NCI-H69 (cell line): ENCODE measurements at regions not wholly inside any gene's neighbourhood (a gene's known extent, or its start where the extent isn't known, plus 50 kb on each side); places are given as distances from the start of the nearest gene placed in this dataset.

ENCODE experiments used
- DNase-seq: peaks from one replicate; lab custom pipeline; 2025; lab: John Stamatoyannopoulos, UW

- DNase-seq = no peak
Observed at GRCh38 chr6:155614606-155615005, 159.0 kb upstream of the NOX3 start.

DNA sequence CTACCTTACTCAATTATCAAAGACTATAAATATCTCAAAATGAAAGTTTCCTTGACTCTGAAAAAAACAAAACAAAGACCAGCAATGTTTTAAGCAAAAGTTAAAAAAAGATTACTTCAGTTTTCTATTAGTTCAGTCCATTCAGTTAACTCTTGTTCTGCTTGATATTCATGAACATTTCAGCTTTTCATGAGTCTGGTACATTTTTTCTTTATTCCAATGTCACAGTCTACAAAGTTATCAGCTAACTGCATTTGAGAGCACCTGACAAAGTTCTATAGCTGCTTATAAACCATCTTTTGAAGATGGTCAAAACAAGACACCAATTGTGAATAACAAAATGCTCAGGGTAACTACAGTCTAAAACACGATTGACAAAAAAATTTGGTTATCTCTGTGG, 156.1 kb upstream of the NOX3 start:
- DNase-seq = no peak

- DNase-seq = no peak
Observed at GRCh38 chr6:155604991-155605390, 149.4 kb upstream of the NOX3 start.

DNA sequence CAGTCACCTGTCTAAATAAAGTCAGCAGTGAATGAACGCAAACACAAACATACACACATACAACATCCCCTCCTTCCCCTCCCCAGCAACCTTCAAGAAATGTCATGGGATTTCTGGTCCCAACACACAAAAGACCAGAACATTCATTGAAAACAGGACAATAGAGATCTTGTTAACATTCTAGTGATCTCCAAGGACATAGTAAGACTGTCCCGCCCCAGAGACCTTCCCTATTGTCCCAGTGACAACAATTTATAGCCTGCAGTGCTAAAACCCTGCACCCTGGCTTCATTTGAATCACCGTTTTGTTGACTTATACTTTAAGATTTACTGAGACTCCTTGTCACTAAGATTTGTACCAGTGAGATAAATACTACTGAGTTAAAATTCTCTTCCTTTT, 143.9 kb upstream of the NOX3 start:
- DNase-seq = peak; percentile 84

DNA sequence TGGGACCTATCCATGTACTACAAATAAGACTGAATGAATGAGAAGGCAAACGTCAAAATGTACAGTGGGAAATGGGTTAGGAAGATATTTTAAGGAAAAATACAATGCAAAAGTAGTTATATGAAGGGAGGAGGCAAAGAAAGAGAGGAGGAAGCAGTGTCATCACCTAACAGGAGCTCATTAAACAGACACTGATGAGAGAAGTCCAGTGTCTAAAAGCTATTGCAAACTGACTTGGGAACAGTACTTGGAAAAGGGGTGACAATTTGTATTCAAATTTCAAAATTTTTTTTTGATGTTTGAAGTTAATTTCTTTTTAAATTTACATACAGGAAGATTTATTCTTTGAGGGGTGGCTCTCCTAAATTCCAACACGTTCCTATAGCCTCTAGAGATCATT, 143.5 kb upstream of the NOX3 start:
- DNase-seq = no peak

DNA sequence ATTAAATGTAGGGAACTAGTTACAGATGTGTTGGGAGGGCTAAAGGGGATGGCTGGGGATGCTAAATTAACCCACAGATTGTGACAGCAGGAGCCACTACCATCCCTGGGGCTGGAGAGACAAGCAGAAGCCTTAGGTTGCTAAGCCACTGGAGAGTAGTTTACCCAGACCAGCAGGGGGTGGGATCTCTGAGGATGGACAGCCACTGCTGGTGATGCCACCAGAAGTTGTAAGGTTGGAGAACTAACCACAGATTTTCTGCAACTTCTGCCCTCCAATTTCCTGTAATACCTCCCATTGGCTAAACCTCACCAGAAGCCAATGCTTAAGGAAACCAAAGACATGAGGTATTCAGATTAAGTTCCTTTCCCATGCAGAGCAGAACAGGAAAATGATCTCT, 139.6 kb upstream of the NOX3 start:
- peak; percentile 59 for DNase-seq

DNA sequence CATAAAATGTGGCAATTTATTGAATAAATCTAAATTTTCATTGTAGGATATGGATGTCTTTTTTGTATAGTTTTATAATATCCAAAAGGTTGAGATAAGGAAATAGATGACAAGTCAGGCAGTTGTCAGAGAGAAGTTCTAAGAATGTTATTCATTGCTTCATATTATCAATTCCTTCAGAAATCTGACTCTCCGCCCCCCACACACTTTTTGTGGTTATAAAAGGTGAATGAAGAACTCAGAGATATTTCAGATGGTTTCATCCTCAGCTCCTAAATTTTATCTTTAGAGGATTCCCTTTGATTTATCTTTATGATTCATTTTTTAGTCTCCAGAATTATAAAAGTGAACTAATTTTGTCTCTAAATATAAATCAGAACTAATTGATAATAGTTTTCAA, 136.1 kb upstream of the NOX3 start:
- DNase-seq = no peak

- DNase-seq = no peak
Observed at GRCh38 chr6:155589190-155589589, 133.6 kb upstream of the NOX3 start.

DNA sequence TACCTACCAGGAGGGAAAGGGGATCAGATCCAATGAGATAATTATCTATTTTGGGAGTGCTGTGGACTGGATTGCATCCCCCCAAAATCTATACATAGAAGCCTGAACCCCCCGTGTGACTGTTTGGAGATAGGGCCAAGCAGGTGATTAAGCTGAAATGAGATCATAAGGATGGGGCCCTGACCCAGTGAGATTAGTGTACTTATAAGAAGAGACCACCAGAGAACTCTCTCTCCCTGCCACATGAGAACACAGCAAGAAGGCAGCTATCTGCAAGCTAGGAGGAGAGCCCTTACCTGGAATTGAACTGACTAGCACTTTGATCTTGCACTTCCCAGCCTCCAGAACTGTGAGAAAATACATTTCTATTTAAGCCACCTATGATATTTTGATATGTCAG, 132.2 kb upstream of the NOX3 start:
- no peak for DNase-seq

- DNase-seq = no peak
Observed at GRCh38 chr6:155586090-155586489, 130.5 kb upstream of the NOX3 start.

GRCh38 chr6:155584006-155584405, 128.4 kb upstream of the NOX3 start:
- no peak for DNase-seq

DNA sequence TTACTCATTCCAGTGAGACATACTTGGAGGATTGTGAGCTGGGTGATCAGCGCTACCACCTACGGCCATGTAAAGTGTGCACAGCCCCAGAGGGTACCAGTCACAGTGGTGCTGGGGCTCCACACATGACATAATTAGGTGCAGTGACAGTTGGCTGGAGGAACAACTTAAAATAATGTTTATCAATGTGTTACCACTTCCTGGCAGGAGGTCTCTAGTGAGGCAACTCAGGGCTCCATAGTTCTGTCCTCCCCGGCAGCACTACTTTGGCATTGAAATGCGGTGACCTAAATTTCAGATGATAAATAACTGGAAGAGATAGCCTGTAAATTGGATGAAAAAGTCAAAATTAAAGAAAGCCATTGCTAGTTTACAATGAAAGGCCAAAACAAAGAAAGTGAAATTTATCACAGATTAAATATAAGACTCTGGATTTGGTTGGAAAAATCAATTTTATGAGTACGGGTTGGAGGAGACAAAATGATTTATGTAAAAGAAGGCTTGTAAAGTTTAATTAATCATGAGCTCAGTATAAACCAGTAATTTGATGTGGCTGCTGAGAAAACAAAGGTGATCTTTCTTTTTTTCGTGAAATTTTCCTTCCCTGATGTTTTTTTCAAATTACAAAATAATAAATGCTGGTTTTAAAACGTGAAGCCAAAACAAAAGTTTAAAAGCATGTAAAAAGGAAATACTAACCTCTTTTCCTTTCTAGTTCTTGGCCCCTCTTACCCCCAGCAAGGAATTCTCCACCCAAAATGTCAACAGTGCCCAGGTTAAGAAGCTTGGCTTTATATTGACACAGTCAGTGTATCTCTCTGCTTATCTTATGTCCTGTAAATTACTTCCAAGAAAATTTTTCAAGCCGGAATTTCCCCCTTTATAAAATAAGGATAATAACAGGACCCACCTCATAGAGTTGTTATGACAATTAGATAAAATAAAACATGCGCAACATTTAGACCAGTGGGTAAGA, 126.7 kb upstream of the NOX3 start:
- no peak for DNase-seq

DNA sequence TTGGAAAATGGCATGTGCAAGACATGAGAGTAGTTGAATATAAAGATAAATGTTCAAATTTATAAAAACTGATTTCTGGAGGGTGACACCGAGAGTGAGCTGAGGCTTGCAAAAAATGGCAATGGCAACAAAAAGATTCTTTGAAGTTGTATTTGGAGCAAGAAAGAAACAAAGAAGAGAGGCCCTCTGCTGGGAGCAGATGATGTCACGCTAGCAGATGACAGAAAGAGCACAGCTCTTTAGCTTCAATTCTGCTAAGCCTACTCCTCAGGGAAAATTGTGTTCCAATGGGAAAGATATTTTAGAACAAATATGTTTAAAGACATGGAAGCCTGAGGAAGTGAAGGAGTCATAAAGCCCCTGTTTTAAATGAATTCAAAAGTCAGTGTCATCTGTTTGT, 125.3 kb upstream of the NOX3 start:
- no peak for DNase-seq

DNA sequence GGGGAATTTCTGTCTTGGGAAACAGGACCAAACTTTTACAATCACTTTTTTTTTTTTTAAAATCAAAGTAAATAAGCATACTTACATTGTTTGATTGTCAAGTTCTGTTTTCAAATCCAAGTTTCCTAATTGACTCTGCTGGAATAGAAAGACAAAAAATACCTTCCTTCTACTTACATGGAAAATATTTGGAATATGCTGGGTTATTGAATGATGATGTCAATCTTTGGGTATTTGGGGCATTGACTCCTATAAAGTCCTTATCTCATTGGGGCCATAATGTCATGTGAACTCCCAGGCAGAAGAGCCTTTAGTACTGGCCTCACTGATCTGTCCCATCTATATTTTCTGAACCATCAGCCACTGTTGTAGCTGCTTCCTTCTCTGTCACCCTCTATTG, 122.6 kb upstream of the NOX3 start:
- DNase-seq = no peak

DNA sequence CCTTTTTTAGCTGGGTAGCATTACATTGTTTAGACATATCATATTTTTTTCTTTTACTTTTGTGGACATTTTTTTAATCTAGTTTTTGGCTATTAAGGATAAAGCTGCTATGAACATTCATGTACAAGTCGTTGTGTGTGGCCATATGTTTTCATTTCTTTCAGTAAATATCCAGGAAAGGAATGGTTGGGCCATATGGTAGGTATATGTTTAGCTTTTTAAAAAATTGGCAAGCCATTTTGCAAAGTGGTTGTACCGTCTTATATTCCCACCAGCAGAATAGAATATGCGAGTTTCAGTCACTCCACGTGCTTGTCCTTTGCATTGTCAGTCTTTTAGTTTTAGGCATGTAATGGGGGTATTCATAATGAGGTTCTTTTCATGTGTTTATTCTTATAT, 106.3 kb upstream of the NOX3 start:
- no peak for DNase-seq

DNA sequence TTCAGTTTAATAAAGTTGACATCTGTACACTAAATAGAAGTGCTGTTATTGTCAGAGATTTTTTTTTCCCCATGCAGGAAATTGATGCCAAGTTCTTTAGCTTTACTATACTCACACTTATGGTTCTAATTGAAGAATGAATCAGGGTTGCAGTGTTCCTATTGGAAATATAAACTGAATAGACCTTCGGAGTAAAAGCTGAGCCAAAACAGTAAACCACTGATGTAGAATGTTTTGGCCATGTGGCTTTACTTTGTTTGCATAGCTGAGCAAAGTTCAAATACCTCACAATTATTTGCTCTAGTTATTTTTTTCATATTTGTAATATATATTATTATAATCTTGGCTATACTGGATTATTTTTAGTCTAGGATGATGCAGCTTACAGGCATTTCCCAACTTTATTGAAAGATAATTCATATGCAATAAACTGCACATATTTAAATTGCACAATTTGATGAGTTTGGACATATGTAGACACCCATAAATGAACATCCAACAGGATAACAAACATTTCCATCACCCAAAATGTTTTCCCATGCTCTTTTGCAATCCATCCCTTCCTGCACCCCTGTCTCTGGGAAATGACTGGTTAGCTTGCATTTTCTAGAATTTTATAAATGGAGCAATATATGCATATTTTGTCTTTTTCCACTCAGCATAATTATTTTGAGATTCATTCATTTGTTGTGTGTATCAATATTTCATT, 105.8 kb upstream of the NOX3 start:
- DNase-seq = no peak

DNA sequence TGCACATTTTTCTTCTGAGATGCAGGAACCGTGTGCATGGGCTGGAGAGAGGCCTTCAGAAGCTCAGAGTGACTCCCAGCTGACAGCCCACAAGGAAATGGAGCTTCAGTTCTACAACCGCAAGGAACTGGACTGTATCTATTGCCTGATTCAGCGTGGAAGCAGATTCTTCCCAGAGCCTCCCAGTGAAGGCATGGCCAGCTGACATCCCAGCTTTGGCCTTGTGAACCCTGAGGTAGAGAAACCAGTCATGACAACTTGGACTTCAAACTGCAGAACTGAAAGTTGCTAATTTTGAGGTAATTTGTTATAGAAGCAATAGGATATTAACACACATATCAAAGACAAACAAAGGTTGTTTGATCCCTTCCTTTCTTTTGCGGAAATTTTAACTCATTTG, 94.3 kb upstream of the NOX3 start:
- DNase-seq = no peak

DNA sequence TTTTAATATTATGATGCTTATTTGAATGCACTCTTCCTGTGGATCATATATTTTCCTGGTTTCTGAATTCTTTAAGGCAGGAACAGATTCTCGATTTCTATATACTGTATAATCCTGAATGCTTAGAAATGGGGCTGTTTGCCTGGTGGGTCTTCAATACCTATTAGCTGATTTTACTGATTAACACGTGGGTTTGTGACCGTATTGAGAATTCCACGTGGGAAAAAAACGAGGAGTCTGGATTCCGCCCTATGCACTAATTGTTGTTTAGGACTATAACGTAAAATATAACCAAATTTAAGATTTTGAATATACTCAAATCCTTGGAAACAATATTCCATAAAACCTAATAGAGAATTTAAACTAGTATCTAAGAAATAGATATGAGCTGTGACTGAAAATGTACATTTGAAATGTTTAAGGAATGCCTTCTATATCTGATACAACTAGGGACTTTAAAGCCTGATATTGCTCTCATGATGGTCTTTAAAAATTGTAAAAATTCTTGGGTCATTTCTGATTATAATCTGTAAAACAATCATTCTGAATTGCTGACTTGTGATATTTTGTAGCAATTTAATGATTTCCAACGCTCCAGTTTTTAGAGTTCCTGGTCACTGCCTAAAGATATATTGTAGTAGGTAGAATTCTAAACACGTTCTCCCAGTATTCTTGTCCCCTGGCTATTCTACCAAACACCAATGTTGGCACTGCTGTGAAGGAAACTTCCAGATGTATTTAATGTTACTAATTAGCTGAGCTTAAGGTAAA, 93.6 kb upstream of the NOX3 start:
- DNase-seq = no peak

DNA sequence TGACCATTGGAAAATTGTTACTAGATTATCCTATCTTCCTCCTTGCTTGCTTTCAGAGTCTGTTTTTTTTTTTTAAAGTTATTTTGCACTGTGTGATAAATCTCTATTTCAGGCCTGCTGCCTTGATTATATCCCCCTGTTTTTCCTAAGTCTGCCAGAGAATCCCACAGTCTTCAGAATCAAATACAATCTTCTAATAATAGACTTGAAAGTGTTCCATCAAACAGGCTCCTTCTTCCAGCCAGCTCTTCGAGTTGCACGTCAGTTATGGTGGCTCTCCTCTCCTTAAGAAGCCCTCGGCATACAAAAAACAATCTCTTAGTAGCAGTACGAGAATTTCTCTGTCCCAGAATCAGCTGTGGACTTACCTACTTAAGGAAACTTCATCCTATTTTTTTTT, 92.9 kb upstream of the NOX3 start:
- no peak for DNase-seq

GRCh38 chr6:155544677-155545076, 89.0 kb upstream of the NOX3 start:
- DNase-seq = no peak

GRCh38 chr6:155543166-155543847, 87.7 kb upstream of the NOX3 start:
- no peak for DNase-seq

DNA sequence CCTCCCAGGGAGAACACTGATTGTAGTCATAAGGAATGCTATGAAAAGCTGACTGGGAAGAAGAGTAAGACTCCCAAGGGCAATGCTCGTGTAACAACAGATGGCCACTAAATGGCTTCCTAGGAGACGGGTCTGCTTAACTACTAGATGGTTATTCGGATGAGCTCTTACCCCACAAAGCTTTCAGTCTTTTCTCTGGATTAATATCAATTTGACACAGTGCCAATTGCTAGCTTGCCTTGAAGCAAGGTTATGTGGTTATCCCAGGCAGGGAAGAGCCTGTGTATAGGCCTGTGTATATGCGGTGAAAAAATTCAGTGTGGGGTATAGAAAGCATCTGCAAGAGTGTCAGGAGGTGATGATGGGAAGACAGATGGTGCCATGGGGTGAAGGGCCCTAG, 86.4 kb upstream of the NOX3 start:
- DNase-seq = peak; percentile 83
